Peyer's patch (tissue), 4 donors: ENCODE measurements at regions not wholly inside any gene's neighbourhood (a gene's known extent, or its start where the extent isn't known, plus 50 kb on each side); places are given as distances from the start of the nearest gene placed in this dataset.

Experiments
- CTCF ChIP-seq, 6 experiments: fragments of 450-650 bp in 4 of 6; fragments of 200-600 bp in 2 of 6; sonication (generic) in 1 of 6; IDR thresholded peaks; one replicate each; pipeline ENCODE4 v1.5.1; 2017 to 2019; ENCODE audit warnings: antibody characterized with exemption in 6 of 6, mild to moderate bottlenecking in 3 of 6, moderate library complexity in 1 of 6
- POLR2A ChIP-seq, 2 donors: fragments of 450-650 bp; IDR thresholded peaks; one replicate each; pipeline ENCODE4 v1.5.1; 2017; ENCODE audit warnings: antibody characterized with exemption in 2 of 2, mild to moderate bottlenecking in 2 of 2, moderate library complexity in 2 of 2

GRCh38 chr5:34580983-34581382, 75.1 kb upstream of the RAI14 start:
- TF ChIP-seq CTCF (IDR thresholded peaks at IDR 0.05) = no peak
- no peak for TF ChIP-seq POLR2A (IDR thresholded peaks at IDR 0.05)
